Stomach (tissue), 8 donors: ENCODE measurements at regions not wholly inside any gene's neighbourhood (a gene's known extent, or its start where the extent isn't known, plus 50 kb on each side); places are given as distances from the start of the nearest gene placed in this dataset.

ENCODE experiments used
- DNase-seq, 2 donors: peaks; one replicate each; pipeline versions ENCODE4 v3.0.0 to v3.0.0-alpha.2; 2013 to 2019
- H3K27ac ChIP-seq, 5 donors: fragments of 200-600 bp in 4 of 5; sonication (generic) in 4 of 5; one replicate each; pipeline ENCODE4 v1.5.1; 2013 to 2019; ENCODE audit warnings: mild to moderate bottlenecking in 1 of 5, moderate library complexity in 1 of 5
- H3K27me3 ChIP-seq, 3 donors: fragments of 200-600 bp; sonication (generic); one replicate each; pipeline ENCODE4 v1.5.1; 2017 to 2019; ENCODE audit warnings: mixed run types in 1 of 3
- H3K36me3 ChIP-seq, 4 donors: fragments of 200-600 bp; sonication (generic); 1 replicate in 3 of 4; 2 replicates in 1 of 4; pipeline ENCODE4 v1.5.1; 2016 to 2019
- H3K4me1 ChIP-seq, 4 donors: fragments of 200-600 bp; sonication (generic); one replicate each; pipeline ENCODE4 v1.5.1; 2016 to 2019
- H3K4me3 ChIP-seq, 4 donors: fragments of 200-600 bp; sonication (generic) in 3 of 4; one replicate each; pipeline ENCODE4 v1.5.1; 2016 to 2019; ENCODE audit warnings: mild to moderate bottlenecking in 1 of 4
- H3K9me3 ChIP-seq, 4 donors: fragments of 200-600 bp; sonication (generic); one replicate each; pipeline ENCODE4 v1.5.1; 2016 to 2019
- EP300 ChIP-seq: sonication (generic); formaldehyde crosslinking; IDR thresholded peaks from one replicate; pipeline ENCODE4 v1.6.1; 2017; ENCODE audit warnings: antibody characterized with exemption
- POLR2A ChIP-seq, 4 donors: fragments of 450-650 bp; IDR thresholded peaks; one replicate each; pipeline ENCODE4 v1.6.1; 2016; ENCODE audit warnings: antibody characterized with exemption in 4 of 4, control low read depth in 2 of 4, mild to moderate bottlenecking in 1 of 4, moderate library complexity in 1 of 4
- POLR2AphosphoS5 ChIP-seq, 3 donors: sonication (generic); formaldehyde crosslinking; IDR thresholded peaks; one replicate each; pipeline ENCODE4 v1.6.1; 2016; ENCODE audit warnings: antibody characterized with exemption in 3 of 3
- WGBS, 5 donors: extraction: QIAGEN DNeasy Blood & Tissue Kit in 3 of 5; methylation state at CpG; one replicate each; pipeline versions ENCODE4 v1.1.5 to v1.1.7; 2013 to 2018; 5-methylcytosine and 5-hydroxymethylcytosine counted together
- intact Hi-C: fragments of 100-400 bp; cut with DNase I; formaldehyde crosslinking; loops from one replicate; pipeline ENCODE4 v1.15.1; 2023; ENCODE audit warnings: low total_unique reads
- TF ChIP-seq, protein P1 (sequence below), 7 experiments: fragments of 450-650 bp in 4 of 7; fragments of 200-600 bp in 3 of 7; sonication (generic) in 3 of 7; IDR thresholded peaks; one replicate each; pipeline ENCODE4 v1.5.1; 2016 to 2019; ENCODE audit warnings: antibody characterized with exemption in 7 of 7, control low read depth in 2 of 7, mild to moderate bottlenecking in 1 of 7
- donor health status: healthy with polysubstance abuse.
- donor health status: Bipolar disorder and iron deficiency.
- donor health status: healthy.

DNA sequence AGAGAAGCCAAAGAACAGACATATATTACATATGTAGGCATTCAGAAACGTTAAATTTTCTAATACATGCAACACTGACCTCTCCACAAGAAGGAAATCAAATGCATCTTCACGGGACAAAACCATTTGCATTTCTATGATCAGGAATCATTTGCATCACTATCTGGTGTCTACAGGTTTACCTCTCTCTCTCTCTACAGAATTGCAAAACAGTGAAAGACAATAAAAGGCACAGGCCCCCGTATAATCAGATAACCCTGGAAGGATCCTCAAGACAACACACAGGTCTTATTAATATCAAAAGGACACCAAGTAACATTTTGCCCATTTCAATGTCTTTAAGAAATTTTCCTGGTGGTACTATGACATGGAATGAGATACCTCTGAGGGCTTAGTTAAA is 306.3 kb downstream of the GPAM start:
- no peak overlapping the region for H3K4me3 ChIP-seq
- no peak for TF ChIP-seq POLR2A (IDR thresholded peaks at IDR 0.05)
- TF ChIP-seq, protein P1, sequence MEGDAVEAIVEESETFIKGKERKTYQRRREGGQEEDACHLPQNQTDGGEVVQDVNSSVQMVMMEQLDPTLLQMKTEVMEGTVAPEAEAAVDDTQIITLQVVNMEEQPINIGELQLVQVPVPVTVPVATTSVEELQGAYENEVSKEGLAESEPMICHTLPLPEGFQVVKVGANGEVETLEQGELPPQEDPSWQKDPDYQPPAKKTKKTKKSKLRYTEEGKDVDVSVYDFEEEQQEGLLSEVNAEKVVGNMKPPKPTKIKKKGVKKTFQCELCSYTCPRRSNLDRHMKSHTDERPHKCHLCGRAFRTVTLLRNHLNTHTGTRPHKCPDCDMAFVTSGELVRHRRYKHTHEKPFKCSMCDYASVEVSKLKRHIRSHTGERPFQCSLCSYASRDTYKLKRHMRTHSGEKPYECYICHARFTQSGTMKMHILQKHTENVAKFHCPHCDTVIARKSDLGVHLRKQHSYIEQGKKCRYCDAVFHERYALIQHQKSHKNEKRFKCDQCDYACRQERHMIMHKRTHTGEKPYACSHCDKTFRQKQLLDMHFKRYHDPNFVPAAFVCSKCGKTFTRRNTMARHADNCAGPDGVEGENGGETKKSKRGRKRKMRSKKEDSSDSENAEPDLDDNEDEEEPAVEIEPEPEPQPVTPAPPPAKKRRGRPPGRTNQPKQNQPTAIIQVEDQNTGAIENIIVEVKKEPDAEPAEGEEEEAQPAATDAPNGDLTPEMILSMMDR (IDR thresholded peaks at IDR 0.05): no peak
- TF ChIP-seq EP300: no peak
- no peak for TF ChIP-seq POLR2AphosphoS5 (IDR thresholded peaks at IDR 0.05)
- no peaks in the 10 kb centered on the region for H3K27me3 ChIP-seq
- DNase-seq: no peak
- no peaks in the 10 kb centered on the region for H3K36me3 ChIP-seq
- intact Hi-C loops: no loop called here
- peaks cover 0 to 11% (median 2%) of the 10 kb centered on the region in 4 donors for H3K9me3 ChIP-seq
- 39 to 48% (median 42%) methylated on average over 3 of the region's 3 CpGs for WGBS, 5 donors
- H3K4me1 ChIP-seq: no peaks in the 10 kb centered on the region
- H3K27ac ChIP-seq: no peak overlapping the region

DNA sequence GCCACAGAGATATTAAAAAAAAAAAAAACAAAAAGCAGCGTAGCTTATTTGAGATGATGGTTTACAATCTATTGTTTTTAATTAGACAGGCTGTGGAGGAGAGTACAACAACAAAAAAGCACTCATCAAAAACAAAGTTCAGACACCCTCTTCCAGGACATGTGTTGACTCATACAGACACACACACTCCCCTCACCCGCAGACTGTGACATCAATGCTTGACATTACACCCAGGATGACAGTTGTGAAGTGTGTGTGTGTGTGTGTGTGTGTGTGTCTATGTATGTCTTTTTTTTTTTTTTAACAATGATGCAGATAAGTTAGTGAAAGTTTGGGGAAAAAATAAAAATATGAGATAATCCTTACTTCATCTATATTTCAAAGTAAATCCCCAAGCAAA is 303.6 kb downstream of the GPAM start:
- no peaks in the 10 kb centered on the region for H3K4me1 ChIP-seq
- H3K27me3 ChIP-seq: no peaks in the 10 kb centered on the region
- 69 to 77% (median 72%) methylated on average over 2 of the region's 2 CpGs for WGBS, 5 donors
- no peak for DNase-seq
- intact Hi-C loops: no loop called here
- no peak overlapping the region for H3K4me3 ChIP-seq
- TF ChIP-seq POLR2AphosphoS5 (IDR thresholded peaks at IDR 0.05) (no peak), POLR2A (IDR thresholded peaks at IDR 0.05) (no peak), EP300 (no peak)
- TF ChIP-seq, protein P1 (IDR thresholded peaks at IDR 0.05): no peak
- H3K27ac ChIP-seq: no peak overlapping the region
- peaks cover 0 to 11% (median 2%) of the 10 kb centered on the region in 4 donors for H3K9me3 ChIP-seq
- H3K36me3 ChIP-seq: no peaks in the 10 kb centered on the region

DNA sequence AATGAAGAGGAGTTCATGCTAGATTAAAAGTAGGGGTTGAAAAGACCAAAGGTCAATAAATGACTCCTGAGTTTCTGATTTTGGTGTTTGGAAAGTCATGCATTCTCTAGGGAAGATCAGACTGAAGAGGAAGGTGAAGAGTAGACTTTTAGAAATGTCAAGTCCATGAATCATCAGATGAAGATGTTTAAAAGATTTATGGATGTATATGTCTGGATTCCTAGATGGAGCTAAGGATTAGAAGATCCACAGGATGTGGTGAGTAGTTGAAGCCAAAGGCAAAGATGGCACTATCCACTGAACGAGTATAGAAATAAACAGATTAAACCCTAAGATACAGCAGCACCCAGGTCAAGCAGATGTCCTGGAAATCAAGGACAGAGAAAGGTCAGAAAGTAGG is 298.5 kb downstream of the GPAM start:
- Histone ChIP-seq H3K36me3 (no peaks in the 10 kb centered on the region), H3K9me3 (peaks cover 0 to 8% (median 0%) of the 10 kb centered on the region in 4 donors), H3K27ac (no peak overlapping the region), H3K4me1 (no peaks in the 10 kb centered on the region), H3K27me3 (no peaks in the 10 kb centered on the region), H3K4me3 (no peak overlapping the region)
- TF ChIP-seq POLR2AphosphoS5 (IDR thresholded peaks at IDR 0.05) (no peak), POLR2A (IDR thresholded peaks at IDR 0.05) (no peak), EP300 (no peak)
- TF ChIP-seq, protein P1 (IDR thresholded peaks at IDR 0.05): no peak
- no peak for DNase-seq
- 37 to 63% (median 44%) methylated on average over 1 of the region's 1 CpG for WGBS, 5 donors
- intact Hi-C loops: no loop called here

DNA sequence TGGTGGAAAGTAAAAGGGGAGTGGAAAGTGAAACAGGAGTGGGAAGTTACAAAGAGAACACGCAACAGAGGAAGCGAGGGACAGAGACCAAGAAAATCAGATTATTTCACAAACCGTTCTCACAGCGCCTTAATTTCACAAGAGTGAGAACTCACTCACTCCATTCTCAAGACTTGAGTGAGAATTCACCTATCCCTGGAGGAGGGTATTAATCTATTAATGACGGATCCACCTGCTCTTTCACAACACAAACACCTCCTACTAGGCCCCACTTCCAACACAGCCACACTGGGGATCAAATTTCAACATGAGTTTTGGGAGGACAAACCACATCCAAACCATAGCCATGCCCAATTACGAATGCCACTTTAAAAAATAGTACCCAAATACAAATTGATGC is 297.6 kb downstream of the GPAM start:
- Histone ChIP-seq H3K4me1 (no peaks in the 10 kb centered on the region), H3K9me3 (peaks cover 0 to 8% (median 0%) of the 10 kb centered on the region in 4 donors), H3K27ac (no peak overlapping the region), H3K27me3 (no peaks in the 10 kb centered on the region), H3K4me3 (no peak overlapping the region), H3K36me3 (no peaks in the 10 kb centered on the region)
- DNase-seq: no peak
- intact Hi-C loops: no loop called here
- TF ChIP-seq, protein P1 (IDR thresholded peaks at IDR 0.05): no peak
- no peak for TF ChIP-seq POLR2A (IDR thresholded peaks at IDR 0.05)
- no peak for TF ChIP-seq POLR2AphosphoS5 (IDR thresholded peaks at IDR 0.05)
- TF ChIP-seq EP300: no peak
- 76 to 88% (median 81%) methylated on average over 6 of the region's 6 CpGs for WGBS, 5 donors
